Psoas muscle (tissue), 7 donors: ENCODE measurements at regions not wholly inside any gene's neighbourhood (a gene's known extent, or its start where the extent isn't known, plus 50 kb on each side); places are given as distances from the start of the nearest gene placed in this dataset.

Source experiments
- ATAC-seq, 4 donors: fragments of 200-7000 bp; cut with Tn5 transposase; one replicate each; pipeline ENCODE4 v1.9.1; 2020; ENCODE audit warnings: moderate library complexity in 3 of 4, mild to moderate bottlenecking in 2 of 4
- DNase-seq, 2 donors: peaks; one replicate each; pipeline ENCODE4 v3.0.0-alpha.2; 2020
- H3K27ac ChIP-seq: fragments of 200-600 bp; one replicate; pipeline ENCODE4 v1.8.0; 2022
- H3K27me3 ChIP-seq, 3 donors: fragments of 200-600 bp in 1 of 3; one replicate each; pipeline versions ENCODE4 v1.6.1 to v1.8.0; 2013 to 2022; ENCODE audit warnings: low read length in 2 of 3, mild to moderate bottlenecking in 2 of 3, moderate library complexity in 1 of 3; ENCODE audit not compliant: insufficient read depth in 3 of 3
- H3K36me3 ChIP-seq, 2 donors: fragments of 200-600 bp in 1 of 2; one replicate each; pipeline versions ENCODE4 v1.6.1 to v1.8.0; 2013 to 2022; ENCODE audit warnings: low read depth in 1 of 2, mild to moderate bottlenecking in 1 of 2, moderate library complexity in 1 of 2; ENCODE audit not compliant: insufficient read depth in 1 of 2
- H3K4me1 ChIP-seq: fragments of 200-600 bp; one replicate; pipeline ENCODE4 v1.8.0; 2022
- H3K4me3 ChIP-seq: fragments of 200-600 bp; one replicate; pipeline ENCODE4 v1.8.0; 2022; ENCODE audit warnings: mild to moderate bottlenecking
- H3K9me3 ChIP-seq: fragments of 200-600 bp; one replicate; pipeline ENCODE4 v1.8.0; 2022
- WGBS, 3 donors: extraction: QIAGEN DNeasy Blood & Tissue Kit; methylation state at CpG; one replicate each; pipeline versions ENCODE4 v1.1.6 to v1.1.7; 2013; 5-methylcytosine and 5-hydroxymethylcytosine counted together
- intact Hi-C, 2 donors: fragments of 100-400 bp; cut with DNase I; formaldehyde crosslinking; loops; one replicate each; pipeline versions ENCODE4 v1.11.0 to v1.14.2; 2022
- TF ChIP-seq, protein P1 (sequence below): fragments of 200-600 bp; IDR thresholded peaks from one replicate; pipeline ENCODE4 v1.8.0; 2022; ENCODE audit warnings: antibody characterized with exemption
- donor health status: healthy with polysubstance abuse.
- donor health status: DM: no; HTN: no; CAD: no; lungs with moderate emphysema.
- donor health status: Bipolar disorder and iron deficiency.
- donor health status: healthy.
- donor health status: DM: yes; HTN: yes; CAD: no.
- donor health status: DM: no; HTN: no; CAD: no.
- donor health status: DM: yes; HTN: yes; CAD: no.

DNA sequence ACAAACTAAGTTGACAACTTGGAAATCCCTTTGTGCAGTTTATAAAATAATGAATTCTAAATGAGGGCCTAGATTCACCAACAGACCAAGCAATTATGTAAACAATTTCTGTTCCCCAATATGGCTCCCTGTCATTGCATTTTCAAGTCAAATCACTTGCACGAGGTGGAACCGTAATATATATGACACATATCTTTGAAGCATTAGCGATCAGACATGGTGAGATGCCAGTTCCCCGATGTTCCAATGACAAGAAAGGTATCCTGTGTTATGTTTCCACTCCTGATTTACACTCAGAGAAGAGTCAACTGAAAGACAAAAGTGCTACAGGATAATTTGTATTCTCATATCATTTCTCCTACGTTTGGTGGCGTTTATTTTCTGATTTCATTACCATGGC lies 108.5 kb upstream of the TDRD3 start:
- H3K27ac ChIP-seq, result no peak overlapping the region
- ATAC-seq, result no peak
- WGBS, 3 donors, result 71 to 83% (median 73%) methylated on average over 6 of the region's 6 CpGs

DNA sequence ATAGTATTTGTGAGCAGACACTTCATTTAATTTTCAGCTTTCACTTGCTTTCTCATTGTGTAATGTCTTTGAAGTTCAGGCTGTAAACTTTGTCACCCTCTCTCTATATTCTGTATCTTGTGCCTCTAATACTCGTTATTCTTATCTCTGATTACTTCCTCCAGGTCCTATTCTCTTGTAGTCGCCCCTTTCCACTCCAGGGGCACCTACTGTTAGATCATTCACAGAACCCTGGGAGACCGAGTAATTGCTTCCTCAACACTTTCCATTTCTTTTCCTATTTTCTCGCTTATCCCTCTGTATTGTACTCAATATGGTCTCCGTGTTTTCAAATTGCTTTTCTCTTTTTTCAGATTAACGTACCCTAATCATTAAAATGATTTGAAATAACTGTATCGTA lies 93.9 kb upstream of the TDRD3 start:
- TF ChIP-seq, protein P1, sequence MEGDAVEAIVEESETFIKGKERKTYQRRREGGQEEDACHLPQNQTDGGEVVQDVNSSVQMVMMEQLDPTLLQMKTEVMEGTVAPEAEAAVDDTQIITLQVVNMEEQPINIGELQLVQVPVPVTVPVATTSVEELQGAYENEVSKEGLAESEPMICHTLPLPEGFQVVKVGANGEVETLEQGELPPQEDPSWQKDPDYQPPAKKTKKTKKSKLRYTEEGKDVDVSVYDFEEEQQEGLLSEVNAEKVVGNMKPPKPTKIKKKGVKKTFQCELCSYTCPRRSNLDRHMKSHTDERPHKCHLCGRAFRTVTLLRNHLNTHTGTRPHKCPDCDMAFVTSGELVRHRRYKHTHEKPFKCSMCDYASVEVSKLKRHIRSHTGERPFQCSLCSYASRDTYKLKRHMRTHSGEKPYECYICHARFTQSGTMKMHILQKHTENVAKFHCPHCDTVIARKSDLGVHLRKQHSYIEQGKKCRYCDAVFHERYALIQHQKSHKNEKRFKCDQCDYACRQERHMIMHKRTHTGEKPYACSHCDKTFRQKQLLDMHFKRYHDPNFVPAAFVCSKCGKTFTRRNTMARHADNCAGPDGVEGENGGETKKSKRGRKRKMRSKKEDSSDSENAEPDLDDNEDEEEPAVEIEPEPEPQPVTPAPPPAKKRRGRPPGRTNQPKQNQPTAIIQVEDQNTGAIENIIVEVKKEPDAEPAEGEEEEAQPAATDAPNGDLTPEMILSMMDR, result no peak
- Histone ChIP-seq H3K4me1 (no peaks in the 10 kb centered on the region), H3K36me3 (no peaks in the 10 kb centered on the region), H3K9me3 (no peaks in the 10 kb centered on the region), H3K4me3 (no peak overlapping the region), H3K27me3 (peaks cover 0 to 3% (median 0%) of the 10 kb centered on the region in 3 donors), H3K27ac (no peak overlapping the region)
- no peak for DNase-seq
- ATAC-seq, result no peak
- 61 to 68% (median 64%) methylated on average over 7 of the region's 7 CpGs for WGBS, 3 donors
- intact Hi-C loops, result no loop called here

More for the DNA sequence above, 108.5 kb upstream of the TDRD3 start:
- no peak for DNase-seq
- peaks cover 0 to 5% (median 0%) of the 10 kb centered on the region in 3 donors for H3K27me3 ChIP-seq
- TF ChIP-seq, protein P1, result no peak
- H3K4me1 ChIP-seq, result no peaks in the 10 kb centered on the region
- no peak overlapping the region for H3K4me3 ChIP-seq
- H3K36me3 ChIP-seq, result no peaks in the 10 kb centered on the region
- no peaks in the 10 kb centered on the region for H3K9me3 ChIP-seq
- intact Hi-C loops, result no loop called here

DNA sequence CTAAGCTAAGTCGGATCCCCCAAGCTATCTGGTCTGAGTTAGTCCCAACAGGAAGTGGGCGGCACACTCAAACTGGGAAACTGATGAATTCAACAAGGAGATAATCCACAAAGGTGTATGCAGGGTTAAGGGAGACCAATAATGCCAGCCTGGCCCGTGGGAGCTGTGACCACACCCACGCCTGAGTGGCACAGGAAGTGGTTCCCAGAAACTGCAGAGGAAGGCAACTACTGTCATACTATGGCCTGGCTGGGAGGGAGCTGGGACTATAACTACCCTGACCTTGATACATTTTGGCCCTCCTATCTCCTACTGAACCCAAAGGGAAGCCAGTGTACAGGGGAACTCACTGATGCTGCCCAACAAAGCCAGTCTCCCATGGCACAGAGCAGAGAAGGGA lies 85.5 kb upstream of the TDRD3 start:
- TF ChIP-seq, protein P1, result no peak
- Histone ChIP-seq H3K4me1 (no peaks in the 10 kb centered on the region), H3K27me3 (peaks cover 0 to 3% (median 2%) of the 10 kb centered on the region in 3 donors), H3K36me3 (no peaks in the 10 kb centered on the region), H3K9me3 (no peaks in the 10 kb centered on the region), H3K27ac (no peak overlapping the region), H3K4me3 (no peak overlapping the region)
- intact Hi-C loops, result no loop called here
- no peak for DNase-seq
- no peak for ATAC-seq
- whole genome bisulfite sequencing, 3 donors, result 62 to 77% (median 73%) methylated on average over 4 of the region's 4 CpGs

DNA sequence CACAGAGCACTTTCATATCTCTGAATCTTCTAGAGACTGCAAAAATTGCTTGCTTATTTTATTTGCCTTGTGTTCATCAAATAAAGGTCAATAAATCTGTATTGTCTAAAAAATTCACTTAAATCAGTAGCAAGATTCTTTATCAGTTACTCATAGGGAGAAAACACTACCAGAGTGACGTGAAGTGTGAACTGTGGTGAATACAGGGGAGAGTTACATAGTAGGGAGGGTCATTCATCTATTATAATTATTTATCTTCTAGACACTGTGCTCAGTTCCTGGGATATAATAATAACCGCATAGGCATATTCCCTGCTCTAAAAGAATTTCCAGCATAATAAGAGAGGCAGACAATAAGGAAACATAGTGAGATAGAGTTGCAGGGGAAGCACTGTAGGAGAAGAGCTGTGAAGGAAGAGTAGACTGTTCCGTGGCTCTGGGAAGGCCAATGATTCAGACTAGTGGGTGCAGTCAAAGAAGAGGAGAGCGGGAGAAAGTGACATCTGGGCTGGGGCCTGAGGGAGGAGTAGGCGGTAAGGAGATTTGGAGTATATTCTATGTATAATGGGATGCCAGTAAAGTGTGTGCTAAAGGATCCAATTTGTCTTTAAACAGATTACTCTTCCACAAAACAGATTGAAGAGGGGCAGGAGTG lies 84.0 kb upstream of the TDRD3 start:
- intact Hi-C loops, result no loop called here
- Histone ChIP-seq H3K27ac (no peak overlapping the region), H3K36me3 (no peaks in the 10 kb centered on the region), H3K9me3 (no peaks in the 10 kb centered on the region), H3K4me3 (no peak overlapping the region), H3K4me1 (no peaks in the 10 kb centered on the region), H3K27me3 (peaks cover 0 to 3% (median 2%) of the 10 kb centered on the region in 3 donors)
- 84 to 85% (median 85%) methylated on average over 5 of the region's 5 CpGs for WGBS, 3 donors
- DNase-seq, result no peak
- ATAC-seq, result no peak
- TF ChIP-seq, protein P1, result no peak

DNA sequence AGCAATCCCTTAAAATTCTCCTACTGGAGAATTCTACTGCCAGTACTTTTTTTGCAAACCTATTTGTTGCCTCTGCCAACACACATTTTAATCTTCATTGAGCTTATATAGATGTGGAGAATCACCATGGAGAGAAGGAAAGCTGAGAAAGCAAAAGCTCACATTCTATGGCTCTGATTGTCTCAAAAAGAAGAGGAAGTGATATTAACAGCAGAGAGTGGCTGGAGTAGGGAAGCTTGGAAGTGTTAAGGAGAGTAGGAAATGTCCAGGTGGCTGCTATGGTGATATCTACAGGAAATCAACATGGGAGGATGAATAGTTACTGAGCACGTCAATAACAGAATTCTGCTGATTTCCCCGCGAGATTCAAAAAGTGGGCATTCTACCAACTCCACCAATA lies 78.8 kb upstream of the TDRD3 start:
- Histone ChIP-seq H3K36me3 (no peaks in the 10 kb centered on the region), H3K4me1 (no peaks in the 10 kb centered on the region), H3K4me3 (no peak overlapping the region), H3K27me3 (peaks cover 0 to 3% (median 2%) of the 10 kb centered on the region in 3 donors), H3K27ac (no peak overlapping the region), H3K9me3 (no peaks in the 10 kb centered on the region)
- WGBS, 3 donors, result 41 to 48% (median 48%) methylated on average over 3 of the region's 3 CpGs
- TF ChIP-seq, protein P1, result no peak
- intact Hi-C loops, result no loop called here
- ATAC-seq (no peak), DNase-seq (no peak)
